K562 (cell line): ENCODE measurements at regions not wholly inside any gene's neighbourhood (a gene's known extent, or its start where the extent isn't known, plus 50 kb on each side); places are given as distances from the start of the nearest gene placed in this dataset.

Experiments used
- CCAR2 ChIP-seq: fragments of 200-400 bp; formaldehyde crosslinking; IDR thresholded peaks from 2 replicates; pipeline ENCODE4 v1.6.1; 2017; ENCODE audit warnings: mild to moderate bottlenecking, low read depth, low read length
- CREB3 ChIP-seq: fragments of 450-650 bp; conservative IDR thresholded peaks from 2 replicates; pipeline ENCODE4 v1.6.1; 2016; ENCODE audit warnings: missing genetic modification characterization, low read depth, mild to moderate bottlenecking, missing compliant biosample characterization, moderate library complexity
- CTCF ChIP-seq, 3 experiments: IDR thresholded peaks in 2 of 3; conservative IDR thresholded peaks in 1 of 3; 2 replicates each; pipeline ENCODE4 v1.5.1; 2011 to 2012; ENCODE audit warnings: low read length in 3 of 3, mild to moderate bottlenecking in 3 of 3, control low read depth in 2 of 3, improper control_type of control experiment in 1 of 3, inconsistent platforms in 1 of 3, low read depth in 1 of 3, mixed read lengths in 1 of 3, moderate library complexity in 1 of 3; ENCODE audit not compliant: insufficient read depth in 2 of 3
- ESRRA ChIP-seq: fragments of 450-650 bp; IDR thresholded peaks from 2 replicates; pipeline ENCODE4 v1.6.1; 2014; ENCODE audit warnings: low read depth, mild to moderate bottlenecking, moderate library complexity, borderline replicate concordance
- GATA2 ChIP-seq: sonication (generic); formaldehyde crosslinking; IDR thresholded peaks from 2 replicates; pipeline ENCODE4 v1.4.0; 2020; ENCODE audit warnings: mild to moderate bottlenecking, missing genetic modification reagents
- KAT7 ChIP-seq: sonication (generic); formaldehyde crosslinking; IDR thresholded peaks from 2 replicates; pipeline ENCODE4 v1.8.0; 2022; ENCODE audit warnings: missing genetic modification reagents, mild to moderate bottlenecking, borderline replicate concordance
- NFIX ChIP-seq: fragments of 250-450 bp; sonication (Bioruptor Pico); IDR thresholded peaks from 2 replicates; pipeline ENCODE4 v1.4.0; 2020; ENCODE audit warnings: low read depth, mild to moderate bottlenecking, moderate library complexity
- NFYB ChIP-seq: IDR thresholded peaks from 2 replicates; pipeline ENCODE4 v1.6.1; 2011; ENCODE audit warnings: mild to moderate bottlenecking, moderate library complexity; ENCODE audit not compliant: insufficient read length; ENCODE audit errors: extremely low read depth
- NR2F6 ChIP-seq: fragments of 450-650 bp; formaldehyde crosslinking; IDR thresholded peaks from 2 replicates; pipeline ENCODE4 v1.4.0; 2020; ENCODE audit warnings: mild to moderate bottlenecking
- POLR2AphosphoS5 ChIP-seq: IDR thresholded peaks from 2 replicates; pipeline ENCODE4 v1.6.1; 2011; ENCODE audit warnings: mild to moderate bottlenecking, low read depth, low read length, moderate library complexity; ENCODE audit not compliant: control insufficient read depth, insufficient read depth
- RB1 ChIP-seq: fragments of 450-650 bp; IDR thresholded peaks from 2 replicates; pipeline ENCODE4 v1.6.1; 2017; ENCODE audit warnings: low read depth, mild to moderate bottlenecking
- ZBTB17 ChIP-seq: fragments of 450-650 bp; formaldehyde crosslinking; IDR thresholded peaks from 2 replicates; pipeline ENCODE4 v1.4.0; 2020; ENCODE audit warnings: mild to moderate bottlenecking

- TF ChIP-seq KAT7 (CRISPR knock-in tag) (no peak), CREB3 (no peak), GATA2 (CRISPR knock-in tag) (no peak), RB1 (no peak), NFIX (CRISPR knock-in tag) (no peak), ESRRA (no peak), CTCF (IDR thresholded peaks at IDR 0.05 in 2 of 3, conservative IDR thresholded peaks at IDR 0.05 in 1 of 3; ENCODE audit: insufficient read depth in 2 of 3, low read depth in 1 of 3, low read length in 3 of 3) (no peak), NFYB (no peak), NR2F6 (no peak), ZBTB17 (CRISPR knock-in tag) (no peak), POLR2AphosphoS5 (no peak), CCAR2 (no peak)
These were observed 390.7 kb downstream of the TMEM182 start for GRCh38 chr2:103152556-103152955.
